DMS153 treated with DMSO at 0.1 percent for 48 hours (cell line): ENCODE measurements at regions not wholly inside any gene's neighbourhood (a gene's known extent, or its start where the extent isn't known, plus 50 kb on each side); places are given as distances from the start of the nearest gene placed in this dataset.
"Not testable (repeated sequence)": the region's sequence is repeated elsewhere in the genome, so short reads cannot be mapped to it uniquely, and the experiment has no call there.

Experiments used
- DNase-seq: peaks from one replicate; lab custom pipeline; 2025; ENCODE audit not compliant: unreplicated experiment; lab: John Stamatoyannopoulos, UW

DNA sequence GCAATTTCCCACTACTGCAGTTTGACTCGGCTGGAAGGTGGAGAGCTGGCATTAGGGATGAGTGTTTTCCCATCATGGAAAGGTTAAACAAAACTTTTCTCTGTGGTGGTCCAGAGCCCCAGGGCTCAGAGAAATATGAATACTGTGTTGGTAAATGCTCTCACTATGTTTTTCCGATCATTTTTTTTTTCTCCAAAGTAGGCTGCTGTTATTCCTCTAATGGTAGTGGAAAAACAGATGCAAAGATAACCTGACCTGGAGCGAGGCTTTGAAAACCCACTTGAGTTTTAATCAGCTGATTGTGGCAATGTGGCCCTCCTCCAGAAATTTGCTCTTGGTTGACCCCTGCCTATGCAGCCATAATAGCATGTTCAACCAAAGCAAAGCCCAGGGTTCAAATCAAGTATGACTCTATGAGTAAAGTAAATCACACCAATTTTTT lies 320.8 kb upstream of the CTNNB1 start:
- DNase-seq = no peak

DNA sequence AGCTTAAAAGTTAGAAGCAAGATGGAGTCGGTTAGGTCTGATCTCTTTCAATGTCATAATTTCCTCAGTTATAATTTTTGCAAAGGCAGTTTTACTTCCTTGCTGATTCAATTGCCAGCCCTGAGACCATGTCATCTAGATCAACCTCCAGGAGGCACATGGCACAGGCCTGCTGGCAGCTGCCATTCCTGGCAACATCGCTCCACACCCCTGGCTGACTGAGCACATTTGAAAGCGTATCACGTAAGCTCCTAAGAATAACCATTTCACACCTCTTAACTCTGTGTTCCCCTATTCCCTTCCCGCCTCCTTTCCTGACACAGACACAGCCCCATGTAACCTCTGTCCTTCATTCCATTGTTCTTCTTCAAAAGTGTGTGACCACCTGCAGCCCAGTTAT lies 313.9 kb upstream of the CTNNB1 start:
- no peak for DNase-seq

DNA sequence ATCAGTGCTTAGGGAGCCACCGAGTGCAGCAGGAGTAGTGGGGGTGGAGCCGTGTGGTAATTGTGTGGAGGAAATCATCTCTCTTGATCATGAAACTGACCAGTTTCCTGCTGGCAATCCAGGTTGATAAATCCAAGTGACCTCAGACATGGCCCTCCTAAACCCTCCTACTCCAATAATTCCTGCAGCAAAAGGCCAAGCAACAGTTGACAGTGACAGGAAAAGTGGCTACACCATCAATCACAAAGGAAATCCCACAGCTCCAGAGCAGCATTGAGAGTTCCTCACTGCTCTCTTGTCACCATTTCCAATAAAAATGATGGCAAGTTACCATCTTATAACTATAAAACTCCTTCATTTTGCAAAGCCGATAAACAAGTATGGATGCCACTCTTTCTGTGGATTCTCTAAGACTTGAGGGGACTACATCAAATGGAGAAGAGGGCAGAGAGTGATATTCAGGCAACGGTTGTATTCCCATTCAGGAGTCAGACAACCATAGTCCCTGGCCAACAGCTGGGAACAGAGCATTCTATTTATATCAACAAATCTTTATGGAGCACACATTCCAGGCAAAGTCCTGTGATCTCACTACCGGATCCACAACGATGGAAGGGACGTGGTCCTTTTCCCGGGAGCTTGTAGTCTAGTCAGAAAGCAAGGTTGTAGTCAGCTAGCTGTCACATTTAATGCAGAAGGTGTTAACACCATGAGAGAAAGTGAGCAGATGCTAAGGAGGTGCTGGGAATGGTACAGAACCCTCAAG lies 312.5 kb upstream of the CTNNB1 start:
- no peak for DNase-seq

DNA sequence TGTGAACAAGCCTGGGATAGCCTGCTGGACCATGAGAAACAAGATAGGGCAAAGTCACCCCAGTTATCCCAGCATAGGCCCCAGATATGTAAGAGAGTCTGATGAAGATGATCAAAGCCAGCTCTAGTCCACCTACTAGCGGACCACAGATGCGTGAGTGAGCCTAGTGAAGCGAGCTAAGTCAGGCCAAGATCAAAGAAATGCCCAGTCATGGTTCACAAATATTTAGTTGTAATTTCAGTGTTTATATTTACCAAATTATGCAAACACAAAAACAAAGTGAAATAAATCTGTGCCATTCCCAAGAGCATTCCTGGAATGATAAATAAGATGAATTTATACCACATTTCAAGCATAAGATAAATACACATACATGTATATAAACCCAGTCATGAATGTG lies 308.1 kb upstream of the CTNNB1 start:
- no peak for DNase-seq

DNA sequence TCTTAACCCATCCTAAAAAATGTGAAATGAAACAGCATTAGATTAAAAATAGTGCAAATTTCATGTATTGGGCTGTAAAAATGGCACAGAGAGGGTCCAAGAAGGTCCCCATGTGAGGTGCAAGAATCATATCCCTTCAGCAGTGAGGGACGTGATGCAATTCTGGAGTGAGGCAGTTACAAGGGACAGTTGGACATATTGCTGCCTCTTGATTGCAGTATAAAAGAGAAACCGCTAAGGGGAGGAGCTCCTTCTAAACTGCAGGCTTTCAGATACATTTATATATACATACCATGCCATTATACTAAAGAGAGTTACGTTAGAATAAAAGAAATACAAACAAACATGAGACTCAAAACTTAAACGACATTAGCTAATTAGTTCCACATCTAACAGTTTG lies 304.2 kb upstream of the CTNNB1 start:
- DNase-seq = no peak

DNA sequence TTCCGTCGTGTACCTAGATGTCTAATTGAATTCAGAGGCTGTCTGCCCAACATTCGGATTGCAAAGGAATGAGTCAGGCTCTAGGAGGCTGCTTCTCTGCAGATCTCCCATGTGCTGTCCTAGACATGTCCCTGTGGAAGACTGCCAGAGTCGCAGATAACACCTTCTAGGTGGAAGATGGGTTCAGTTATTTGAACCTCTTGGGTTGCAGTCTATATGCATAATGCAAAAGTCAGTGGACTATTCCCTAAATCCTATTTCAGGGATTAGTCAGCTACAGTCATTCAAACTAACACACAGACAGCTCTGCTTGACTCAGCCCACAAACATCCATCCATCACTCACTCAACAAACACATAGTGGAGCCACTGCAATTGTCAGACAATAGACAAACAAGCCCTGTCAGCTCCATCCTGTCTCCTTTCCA lies 300.0 kb upstream of the CTNNB1 start:
- DNase-seq = no peak

DNA sequence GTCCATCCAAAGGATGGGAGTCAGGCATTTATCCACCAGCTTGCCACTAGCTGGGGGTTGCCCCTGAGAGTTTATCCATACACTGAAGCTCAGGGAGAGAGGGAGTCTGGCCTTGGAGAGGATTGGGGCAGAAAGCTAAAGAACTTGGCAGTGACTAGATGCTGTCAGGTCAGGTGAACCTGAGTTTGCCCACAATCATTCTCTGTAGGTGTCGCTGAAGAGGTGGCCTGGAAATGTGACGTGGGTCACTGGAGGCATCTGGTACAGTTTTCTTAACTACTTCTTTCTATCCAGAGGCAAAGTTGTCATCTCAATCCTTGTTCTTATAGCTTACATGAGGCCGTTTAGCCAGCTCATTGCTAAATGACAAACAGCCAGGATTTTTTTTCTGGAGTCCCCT lies 298.0 kb upstream of the CTNNB1 start:
- DNase-seq = no peak

DNA sequence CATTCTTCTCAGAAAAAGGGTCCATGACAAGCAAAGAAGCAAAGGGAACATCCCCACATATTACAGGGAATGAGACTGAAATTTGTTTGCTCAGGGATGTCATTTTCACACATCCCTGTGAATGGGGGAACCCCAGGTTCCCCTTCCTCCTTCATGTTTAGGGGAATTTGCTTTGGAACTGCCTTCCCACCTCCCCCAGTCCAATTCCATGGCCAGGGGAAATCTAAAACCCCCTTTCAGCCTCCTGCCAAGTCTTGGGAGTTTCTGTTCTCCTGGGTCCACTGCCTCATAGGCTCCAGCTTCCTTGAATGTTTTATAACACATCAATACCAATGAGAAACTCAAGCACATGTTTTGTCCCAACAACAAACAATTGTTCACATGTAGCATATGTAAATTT lies 297.5 kb upstream of the CTNNB1 start:
- no peak for DNase-seq

DNA sequence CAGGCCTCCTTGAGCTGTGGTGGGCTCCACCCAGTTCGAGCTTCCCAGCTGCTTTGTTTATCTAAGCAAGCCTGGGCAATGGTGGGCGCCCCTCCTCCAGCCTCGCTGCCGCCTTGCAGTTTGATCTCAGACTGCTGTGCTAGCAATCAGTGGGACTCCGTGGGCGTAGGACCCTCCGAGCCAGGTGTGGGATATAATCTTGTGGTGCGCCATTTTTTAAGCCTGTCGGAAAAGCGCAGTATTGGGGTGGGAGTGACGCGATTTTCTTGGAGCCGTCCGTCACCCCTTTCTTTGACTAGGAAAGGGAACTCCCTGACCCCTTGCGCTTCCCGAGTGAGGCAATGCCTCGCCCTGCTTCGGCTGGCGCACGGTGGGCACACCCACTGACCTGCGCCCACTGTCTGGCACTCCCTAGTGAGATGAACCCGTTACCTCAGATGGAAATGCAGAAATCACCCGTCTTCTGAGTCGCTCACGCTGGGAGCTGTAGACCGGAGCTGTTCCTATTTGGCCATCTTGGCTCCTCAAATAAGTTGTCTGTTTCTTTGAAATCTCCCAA lies 291.3 kb upstream of the CTNNB1 start:
- not testable (repeated sequence) for DNase-seq

DNA sequence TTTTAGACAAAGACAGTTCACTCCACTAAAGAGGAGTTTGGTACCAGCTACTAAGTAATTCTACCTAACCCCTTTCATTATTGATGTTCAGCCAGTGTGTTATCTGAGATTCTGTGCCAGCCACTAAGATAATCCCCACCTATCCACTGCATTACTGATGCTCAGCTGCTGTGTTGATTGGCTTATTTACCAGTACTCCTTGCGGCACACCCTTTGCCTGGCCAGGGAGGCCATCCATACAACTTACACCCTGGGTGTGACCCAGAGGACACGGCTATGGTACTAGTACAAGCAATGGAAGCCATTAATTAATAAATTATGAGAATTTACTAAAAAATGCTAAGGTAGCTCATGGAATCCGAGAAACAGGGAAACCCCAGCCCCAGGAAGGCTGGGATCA lies 290.7 kb upstream of the CTNNB1 start:
- no peak for DNase-seq

DNA sequence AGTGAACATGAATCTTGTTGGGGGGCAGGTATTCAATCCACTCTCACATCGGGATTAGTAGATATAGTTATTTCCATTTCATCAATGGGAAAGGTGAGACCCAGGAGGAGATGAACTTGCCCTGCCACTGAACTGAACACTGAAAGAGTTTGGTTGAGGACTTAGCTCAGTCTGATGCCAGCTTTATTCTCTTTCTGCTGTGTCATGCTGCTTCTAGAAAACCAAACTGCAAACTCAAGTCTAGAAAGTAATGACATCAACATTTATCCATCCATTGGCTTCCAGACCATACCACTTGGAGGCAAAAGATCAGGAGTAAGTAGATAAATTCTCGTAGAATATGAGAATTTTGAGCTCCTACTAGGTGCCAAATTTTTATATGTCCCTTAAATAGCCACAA lies 288.0 kb upstream of the CTNNB1 start:
- no peak for DNase-seq

DNA sequence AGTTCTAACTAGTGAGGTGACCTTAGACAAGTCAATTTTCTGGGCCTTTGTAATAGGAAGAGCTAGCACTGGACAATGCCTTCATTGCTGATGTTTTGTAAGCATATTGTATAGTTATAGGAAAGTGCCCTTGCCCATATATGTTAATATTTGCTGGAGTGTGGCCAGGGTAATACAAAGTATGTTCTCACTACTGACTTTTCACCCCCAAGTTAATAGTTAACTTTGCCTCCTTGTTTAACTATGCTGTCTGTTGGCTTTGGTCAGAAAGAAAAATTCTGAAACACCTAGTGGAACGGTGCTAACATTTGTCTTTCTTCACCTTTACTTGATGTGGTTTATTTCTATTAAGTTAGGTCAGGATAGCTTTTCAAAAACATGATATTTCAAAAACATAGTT lies 287.4 kb upstream of the CTNNB1 start:
- no peak for DNase-seq

DNA sequence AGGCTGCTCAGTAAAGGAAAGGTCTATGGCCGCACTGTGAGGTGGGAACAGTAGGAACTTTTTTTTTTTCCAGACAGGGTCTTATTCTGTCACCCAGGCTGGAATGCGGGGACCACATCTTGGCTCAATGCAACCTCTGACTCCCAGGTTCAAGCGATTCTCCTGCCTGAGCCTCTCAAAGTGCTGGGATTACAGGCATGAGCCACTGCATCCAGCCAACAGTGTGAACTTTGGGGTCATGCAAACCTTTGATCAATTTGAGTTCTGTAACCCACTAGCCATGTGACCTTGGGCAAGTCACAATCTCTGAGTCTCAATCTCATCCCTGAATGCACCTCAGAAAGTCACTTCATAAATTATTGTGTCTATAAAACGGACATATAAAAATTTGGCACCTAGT lies 286.8 kb upstream of the CTNNB1 start:
- DNase-seq = no peak

DNA sequence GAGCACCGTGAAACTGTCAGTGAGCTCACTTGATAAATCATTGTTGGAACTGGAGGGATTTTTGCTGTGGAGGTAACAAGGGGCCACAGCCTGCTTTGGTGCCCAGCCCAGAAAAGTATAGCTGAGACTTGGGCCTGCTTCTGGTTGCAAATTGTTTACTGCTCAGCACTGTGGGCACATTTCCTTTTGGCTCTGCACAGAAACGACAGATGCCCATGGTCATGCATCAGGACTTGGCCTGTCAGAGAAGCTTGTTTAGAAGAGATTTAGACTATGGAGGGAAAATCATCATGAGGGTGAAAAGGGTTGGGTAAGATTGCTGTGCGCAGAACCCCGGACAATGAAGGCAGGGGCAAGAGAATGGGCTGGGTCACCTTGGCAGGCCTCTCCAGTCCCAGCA lies 286.1 kb upstream of the CTNNB1 start:
- no peak for DNase-seq

DNA sequence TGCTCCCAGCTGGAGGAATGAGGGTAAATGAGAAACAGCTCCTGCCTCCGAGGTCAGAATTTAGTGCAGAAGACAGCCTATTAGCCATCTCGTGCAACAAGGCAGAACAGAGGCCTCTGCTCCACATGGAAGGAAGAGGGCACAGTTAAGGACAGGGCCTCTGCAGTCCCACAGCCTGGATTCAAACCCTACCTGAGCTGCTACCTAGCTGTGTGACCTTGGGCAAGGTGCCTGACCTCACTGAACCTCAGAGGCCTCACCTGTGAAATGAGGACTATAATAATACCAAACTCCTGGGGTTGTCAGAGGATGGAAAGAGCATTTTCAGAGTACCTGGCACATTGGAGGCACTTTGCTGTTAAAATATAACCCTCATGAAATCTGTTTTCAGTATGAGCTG lies 285.7 kb upstream of the CTNNB1 start:
- no peak for DNase-seq

DNA sequence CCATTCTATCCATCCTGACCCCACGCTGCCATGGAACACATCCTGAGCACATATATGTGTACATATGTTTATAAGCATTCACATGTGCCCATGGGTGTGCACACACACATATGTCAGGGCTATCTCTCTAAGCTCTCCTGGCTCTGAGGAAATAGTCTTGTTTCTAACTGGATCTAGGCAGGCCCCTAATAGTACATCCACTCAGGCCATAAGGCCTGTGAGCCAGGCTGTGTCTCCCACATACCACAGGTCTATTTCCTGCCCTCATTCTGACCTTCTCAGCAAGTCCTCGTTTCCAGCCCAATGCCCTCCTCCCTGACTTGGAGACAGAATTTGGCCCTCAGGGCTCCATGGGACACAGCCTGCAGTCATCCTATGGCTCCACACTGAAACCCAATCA lies 284.8 kb upstream of the CTNNB1 start:
- DNase-seq = no peak

DNA sequence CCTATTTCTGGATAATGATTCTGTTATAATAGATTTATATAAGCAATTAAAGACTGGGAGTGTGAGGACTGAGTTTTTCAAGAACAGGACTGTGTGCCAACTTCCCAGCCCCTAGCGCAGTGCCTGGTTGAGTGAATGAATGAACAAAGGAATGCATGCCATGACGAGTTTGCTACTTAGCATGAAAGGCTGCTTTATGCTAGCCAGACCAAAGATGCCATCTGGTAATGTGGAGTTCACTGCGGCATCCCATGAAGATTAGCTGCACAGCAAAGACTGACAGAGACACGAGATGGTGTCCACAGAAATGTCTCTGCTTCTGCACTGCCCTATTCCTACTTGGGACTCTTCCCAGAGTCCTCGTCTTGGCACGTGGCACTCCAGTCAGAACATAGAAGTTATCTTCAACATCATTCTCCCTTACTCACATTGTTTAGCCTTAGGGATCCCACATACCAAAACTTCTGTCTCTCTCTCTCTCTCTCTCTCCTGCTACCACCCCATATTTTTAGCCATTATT lies 283.9 kb upstream of the CTNNB1 start:
- no peak for DNase-seq

DNA sequence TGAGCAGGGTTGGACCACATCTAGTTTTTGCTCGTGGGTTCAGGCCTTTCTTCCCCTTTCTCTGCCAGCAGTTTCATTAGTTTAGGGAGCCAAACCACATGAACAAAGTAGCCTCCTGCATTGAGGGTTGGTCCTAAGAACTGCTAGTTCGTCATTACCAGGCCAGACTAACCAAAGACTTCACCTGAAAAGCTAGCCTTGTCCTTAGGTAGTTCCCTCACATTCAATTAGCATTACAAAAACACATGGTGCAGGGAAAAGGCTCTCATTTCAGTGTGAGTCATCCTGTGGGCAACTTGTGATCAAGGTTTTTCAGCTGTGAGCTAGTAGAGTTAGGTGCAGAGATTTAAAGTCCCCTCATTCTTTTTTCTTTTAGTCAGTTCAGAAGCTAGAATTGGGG lies 279.3 kb upstream of the CTNNB1 start:
- no peak for DNase-seq

DNA sequence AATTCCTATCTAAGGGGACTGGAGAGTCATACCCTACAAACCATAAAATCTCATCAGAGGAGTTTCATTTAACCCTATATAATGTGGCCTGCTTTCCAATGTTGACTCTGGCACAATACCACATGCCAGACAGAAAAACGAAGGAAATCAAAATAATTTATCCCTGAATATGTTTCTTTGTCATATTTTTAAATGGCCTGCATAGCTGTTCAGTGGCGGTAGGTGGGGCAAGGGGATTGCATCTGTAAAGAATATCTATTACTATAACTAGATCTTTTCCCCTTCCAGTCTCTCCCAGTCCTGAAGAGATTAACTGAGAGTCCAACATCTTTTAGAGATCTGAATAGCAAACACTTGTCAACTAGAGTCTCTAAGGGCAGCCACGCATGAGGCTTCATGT lies 278.1 kb upstream of the CTNNB1 start:
- no peak for DNase-seq

DNA sequence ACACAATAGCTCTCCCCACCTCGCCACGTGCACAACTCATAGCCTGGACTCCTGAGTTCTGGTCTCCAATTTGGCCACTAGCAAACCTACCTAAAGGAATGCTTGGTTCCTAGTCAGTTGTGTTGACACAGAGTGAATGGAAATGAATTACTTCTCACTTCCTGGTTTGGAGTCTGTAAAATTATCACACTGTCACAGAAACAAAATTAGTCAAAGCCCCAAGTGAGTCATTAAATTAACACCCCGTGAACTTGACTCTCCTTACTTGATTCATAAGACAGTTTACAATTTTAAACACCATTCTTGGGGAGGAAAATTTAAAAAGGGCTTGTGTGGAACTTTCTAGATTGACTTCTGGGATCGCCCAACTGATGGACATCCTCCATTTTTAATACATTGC lies 276.2 kb upstream of the CTNNB1 start:
- no peak for DNase-seq

DNA sequence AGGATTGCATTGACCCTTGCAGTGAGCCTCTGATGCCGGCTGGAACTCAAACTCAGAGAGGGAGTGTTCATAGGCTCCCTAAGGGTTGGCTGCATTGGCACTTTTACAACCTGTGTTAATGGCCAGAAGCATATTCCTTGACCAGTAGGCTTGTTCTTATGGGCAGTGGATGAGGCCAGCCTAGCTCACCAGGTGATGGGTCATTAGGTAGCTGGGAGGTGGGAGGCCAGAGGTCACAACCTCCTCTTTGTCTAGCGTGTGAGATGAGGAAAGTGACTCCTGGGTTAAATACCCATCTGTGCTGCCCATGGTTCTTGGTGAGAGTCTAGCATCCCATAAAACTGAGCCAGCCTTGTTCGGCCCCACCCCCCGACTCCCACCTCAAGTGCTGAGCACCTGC lies 275.7 kb upstream of the CTNNB1 start:
- DNase-seq = no peak

DNA sequence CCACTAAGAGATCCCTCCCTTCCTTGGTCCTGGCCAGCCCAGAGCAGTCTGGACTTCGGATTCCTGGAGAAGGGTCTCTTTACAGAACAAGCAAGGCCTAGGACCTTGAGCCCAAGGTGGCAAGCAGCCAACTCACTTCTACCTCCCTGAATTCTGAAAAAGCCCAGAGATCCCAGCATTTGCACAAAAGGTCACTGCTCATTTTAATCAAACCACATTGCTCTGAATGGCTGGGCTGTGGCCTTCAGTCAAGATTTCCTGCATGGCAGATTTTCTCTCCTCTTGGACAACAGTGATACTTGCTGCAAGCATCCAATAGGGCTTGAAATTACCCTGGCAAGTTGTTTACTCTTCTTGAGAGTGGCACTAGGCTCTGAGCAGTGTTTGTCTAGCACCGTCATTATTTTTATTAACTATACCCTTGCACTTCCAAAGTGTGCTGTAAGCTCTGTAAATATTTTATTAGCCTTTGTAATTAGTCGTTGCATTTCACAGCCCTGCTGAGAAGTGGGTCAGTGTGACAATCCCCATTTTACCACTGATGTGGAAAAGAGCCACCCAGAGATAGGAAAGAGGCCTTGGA lies 274.7 kb upstream of the CTNNB1 start:
- peak; percentile 31 for DNase-seq
